ENCODE measurements at regions not wholly inside any gene's neighbourhood (a gene's known extent, or its start where the extent isn't known, plus 50 kb on each side); places are given as distances from the start of the nearest gene placed in this dataset.
"Not testable (repeated sequence)": the region's sequence is repeated elsewhere in the genome, so short reads cannot be mapped to it uniquely, and the experiment has no call there.

DNA sequence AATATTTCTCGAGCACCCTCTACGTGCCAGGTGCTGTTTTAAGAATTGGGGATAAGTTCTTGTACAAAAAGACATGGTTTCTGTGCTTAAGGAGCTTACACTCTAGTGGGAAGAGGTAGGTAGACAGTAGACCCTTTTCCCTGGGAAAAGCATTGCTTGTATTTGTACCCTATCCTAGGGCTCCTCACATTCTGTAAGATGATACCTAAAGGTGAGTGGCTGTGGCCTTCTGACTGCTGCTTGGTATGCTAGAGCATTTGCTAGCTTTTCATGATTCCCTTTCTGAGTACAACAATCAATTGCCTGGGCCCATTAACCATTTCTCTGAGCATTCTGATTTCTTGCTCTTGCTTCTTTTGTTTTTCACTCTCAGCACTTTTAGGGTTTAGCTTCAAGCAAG lies 286.6 kb downstream of the ZIC3 start:
- H3K4me3 ChIP-seq (replicated peaks; ENCODE audit: low read depth, low read length) = no peak overlapping the region
- TF ChIP-seq, protein P1, sequence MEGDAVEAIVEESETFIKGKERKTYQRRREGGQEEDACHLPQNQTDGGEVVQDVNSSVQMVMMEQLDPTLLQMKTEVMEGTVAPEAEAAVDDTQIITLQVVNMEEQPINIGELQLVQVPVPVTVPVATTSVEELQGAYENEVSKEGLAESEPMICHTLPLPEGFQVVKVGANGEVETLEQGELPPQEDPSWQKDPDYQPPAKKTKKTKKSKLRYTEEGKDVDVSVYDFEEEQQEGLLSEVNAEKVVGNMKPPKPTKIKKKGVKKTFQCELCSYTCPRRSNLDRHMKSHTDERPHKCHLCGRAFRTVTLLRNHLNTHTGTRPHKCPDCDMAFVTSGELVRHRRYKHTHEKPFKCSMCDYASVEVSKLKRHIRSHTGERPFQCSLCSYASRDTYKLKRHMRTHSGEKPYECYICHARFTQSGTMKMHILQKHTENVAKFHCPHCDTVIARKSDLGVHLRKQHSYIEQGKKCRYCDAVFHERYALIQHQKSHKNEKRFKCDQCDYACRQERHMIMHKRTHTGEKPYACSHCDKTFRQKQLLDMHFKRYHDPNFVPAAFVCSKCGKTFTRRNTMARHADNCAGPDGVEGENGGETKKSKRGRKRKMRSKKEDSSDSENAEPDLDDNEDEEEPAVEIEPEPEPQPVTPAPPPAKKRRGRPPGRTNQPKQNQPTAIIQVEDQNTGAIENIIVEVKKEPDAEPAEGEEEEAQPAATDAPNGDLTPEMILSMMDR (IDR thresholded peaks at IDR 0.05; ENCODE audit: low read depth, low read length, missing control alignments) = no peak
- DNase-seq (ENCODE audit: extremely low read depth, low read depth) = no peak

DNA sequence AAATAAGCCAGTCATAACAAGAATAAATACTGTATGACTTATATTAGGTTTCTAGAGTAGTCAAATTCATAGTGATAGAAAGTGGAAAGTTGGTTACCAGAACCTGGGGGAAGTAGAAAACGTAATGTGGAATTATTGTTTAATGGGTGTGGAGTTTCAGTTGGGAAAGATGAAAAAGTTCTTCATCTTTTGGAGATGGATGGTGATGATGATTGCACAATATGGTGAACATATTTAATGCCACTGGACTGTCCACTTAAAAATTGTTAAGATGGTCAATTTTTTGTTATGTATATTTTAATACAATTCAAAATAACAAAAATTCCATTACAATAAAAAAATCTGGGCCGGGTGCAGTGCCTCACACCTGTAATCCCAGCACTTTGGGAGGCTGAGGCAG lies 289.6 kb downstream of the ZIC3 start:
- TF ChIP-seq, protein P1 (IDR thresholded peaks at IDR 0.05; ENCODE audit: low read depth, low read length, missing control alignments) = no peak
- DNase-seq (ENCODE audit: extremely low read depth, low read depth) = no peak
- no peak overlapping the region for H3K4me3 ChIP-seq (replicated peaks; ENCODE audit: low read depth, low read length)

DNA sequence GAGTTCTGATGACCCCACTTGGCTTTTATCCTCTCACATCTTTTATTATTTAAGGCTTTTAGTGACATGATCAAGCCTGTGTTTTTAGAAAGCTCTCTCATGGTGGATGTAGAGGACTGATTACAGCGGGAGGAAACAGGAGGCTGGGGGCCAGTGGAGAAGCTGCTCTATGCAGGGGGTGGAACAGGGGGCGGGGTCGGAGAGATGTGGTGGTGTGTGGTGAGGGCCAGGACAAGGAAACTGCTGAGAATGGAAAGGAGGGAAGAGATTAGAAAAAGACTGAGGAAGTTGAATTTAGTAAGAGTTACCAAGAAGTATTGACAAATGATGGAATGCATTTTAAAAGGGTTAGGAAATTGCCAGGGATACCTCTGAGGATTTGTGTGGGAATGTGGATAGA lies 292.2 kb downstream of the ZIC3 start:
- no peak for DNase-seq (ENCODE audit: extremely low read depth, low read depth)
- TF ChIP-seq, protein P1 (IDR thresholded peaks at IDR 0.05; ENCODE audit: low read depth, low read length, missing control alignments) = no peak
- H3K4me3 ChIP-seq (replicated peaks; ENCODE audit: low read depth, low read length) = no peak overlapping the region

- no peak overlapping the region for H3K4me3 ChIP-seq (replicated peaks; ENCODE audit: low read depth, low read length)
- TF ChIP-seq, protein P1 (IDR thresholded peaks at IDR 0.05; ENCODE audit: low read depth, low read length, missing control alignments) = no peak
- DNase-seq (ENCODE audit: extremely low read depth, low read depth) = no peak
These were observed 312.5 kb downstream of the ZIC3 start for GRCh38 chrX:137878401-137878800.

DNA sequence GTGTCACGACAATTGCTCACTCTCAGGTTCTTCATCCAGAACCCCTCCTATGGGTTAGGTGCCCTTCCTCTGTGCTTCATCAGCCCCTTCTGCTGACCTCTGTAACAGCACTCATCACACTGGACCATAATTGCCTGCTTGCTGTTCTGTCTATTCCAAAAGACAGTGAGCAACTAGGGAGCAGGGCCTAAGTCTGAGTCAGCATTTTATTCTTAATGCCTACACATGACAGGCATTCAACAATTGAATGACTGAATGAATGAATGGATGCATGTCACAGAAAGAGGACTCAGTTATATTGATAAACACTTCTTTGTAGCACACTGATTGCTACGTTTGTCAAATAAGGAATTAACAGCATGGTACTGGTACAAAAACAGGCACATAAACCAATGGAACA lies 317.0 kb downstream of the ZIC3 start:
- no peak overlapping the region for H3K4me3 ChIP-seq (replicated peaks; ENCODE audit: low read depth, low read length)
- DNase-seq (ENCODE audit: extremely low read depth, low read depth) = no peak
- TF ChIP-seq, protein P1 (IDR thresholded peaks at IDR 0.05; ENCODE audit: low read depth, low read length, missing control alignments) = no peak

- DNase-seq (ENCODE audit: extremely low read depth, low read depth); H3K4me3 ChIP-seq (replicated peaks; ENCODE audit: low read depth, low read length): not testable (repeated sequence)
These were observed 318.9 kb downstream of the ZIC3 start for GRCh38 chrX:137884813-137885212.

DNA sequence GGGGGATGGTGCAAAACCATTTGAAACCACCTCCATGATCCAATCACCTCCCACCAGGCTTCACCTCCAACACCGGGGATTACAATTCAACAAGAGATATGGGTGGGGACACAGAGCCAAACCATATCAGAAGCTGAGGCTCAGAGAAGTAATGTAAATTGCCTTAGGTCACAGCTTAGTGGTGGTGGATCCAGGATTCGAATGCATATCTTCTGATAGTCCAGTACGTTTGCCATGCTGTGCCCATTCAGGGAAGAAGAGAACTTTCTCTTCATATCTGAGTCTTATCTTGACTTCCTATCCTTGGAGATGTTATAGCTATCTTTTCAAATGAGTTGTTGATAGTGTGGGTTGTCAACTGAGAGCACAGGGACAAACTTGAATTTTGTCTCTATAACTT lies 325.5 kb downstream of the ZIC3 start:
- no peak for DNase-seq (ENCODE audit: extremely low read depth, low read depth)
- TF ChIP-seq, protein P1 (IDR thresholded peaks at IDR 0.05; ENCODE audit: low read depth, low read length, missing control alignments) = no peak

More for the DNA sequence above, 325.5 kb downstream of the ZIC3 start:
- H3K4me3 ChIP-seq (replicated peaks; ENCODE audit: low read depth, low read length) = no peak overlapping the region

Measured in HFF-Myc (cell line).